Stimulated activated CD8-positive, alpha-beta memory T cell treated with anti-CD3 and anti-CD28 coated beads, Interleukin-2, amount 100 ng/mL, for 48 hours (primary cell): ENCODE measurements at regions not wholly inside any gene's neighbourhood (a gene's known extent, or its start where the extent isn't known, plus 50 kb on each side); places are given as distances from the start of the nearest gene placed in this dataset.
"Not testable (repeated sequence)": the region's sequence is repeated elsewhere in the genome, so short reads cannot be mapped to it uniquely, and the experiment has no call there.

Source experiments
- DNase-seq, 2 donors: peaks; one replicate each; pipeline ENCODE4 v3.0.0-alpha.2; 2020; ENCODE audit warnings: low read depth in 2 of 2

DNA sequence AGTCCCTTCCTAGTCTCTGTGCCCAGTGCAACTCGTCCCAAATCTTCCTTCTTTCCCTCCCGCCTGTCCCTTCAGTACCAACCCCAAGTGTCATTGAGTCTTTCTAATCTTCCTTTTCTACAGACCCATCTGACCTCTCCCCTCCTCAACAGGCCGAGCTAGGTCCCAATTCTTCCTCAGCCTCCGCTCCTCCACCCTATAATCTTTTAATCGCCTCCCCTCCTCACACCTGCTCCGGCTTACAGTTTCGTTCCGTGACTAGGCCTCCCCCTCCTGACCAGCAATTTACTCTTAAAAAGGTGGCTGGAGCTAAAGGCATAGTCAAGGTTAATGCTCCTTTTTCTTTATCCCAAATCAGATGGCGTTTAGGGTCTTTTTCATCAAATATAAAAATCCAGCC is 123.1 kb upstream of the MAP2 start:
- DNase-seq = not testable (repeated sequence)

DNA sequence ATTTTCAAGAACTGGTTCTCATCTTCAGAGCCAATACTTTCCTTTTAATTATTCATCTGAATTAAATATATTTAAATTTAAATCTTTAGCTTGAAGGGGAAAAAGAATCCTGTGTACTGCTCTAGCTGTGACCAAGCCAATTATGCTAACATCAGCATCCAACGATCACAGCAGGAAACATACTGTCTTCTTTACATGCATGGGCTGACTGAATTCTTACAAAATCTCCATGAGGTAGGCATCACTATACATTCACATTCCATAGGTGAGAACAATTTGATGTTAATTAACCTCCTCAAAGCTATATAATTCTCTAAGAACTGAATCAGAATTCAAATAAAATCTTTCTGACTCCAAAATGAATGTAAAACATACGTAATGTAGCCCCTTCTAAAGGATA is 118.8 kb upstream of the MAP2 start:
- DNase-seq = no peak

DNA sequence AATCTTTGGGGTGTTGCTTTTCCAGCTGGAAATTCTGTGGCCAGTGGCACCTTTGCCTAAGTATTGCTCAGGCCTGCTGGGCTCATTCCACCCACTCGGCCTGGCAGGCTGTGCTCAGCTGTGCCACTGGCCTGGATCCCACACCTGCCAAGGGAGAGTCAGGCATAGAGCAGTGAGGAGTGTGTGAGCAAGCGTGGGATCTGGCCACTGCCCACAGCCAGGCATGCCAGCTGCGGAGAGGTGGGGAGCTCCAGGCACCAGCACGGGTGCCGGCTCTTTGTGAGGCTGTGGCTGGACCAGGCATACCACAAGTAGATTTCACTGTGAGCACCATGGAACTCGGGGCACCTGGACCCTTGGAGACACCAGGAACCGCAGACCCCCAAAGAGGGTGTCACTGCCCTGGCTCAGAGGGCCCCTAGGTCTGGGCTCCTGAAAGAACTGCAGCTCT is 118.1 kb upstream of the MAP2 start:
- no peak for DNase-seq

DNA sequence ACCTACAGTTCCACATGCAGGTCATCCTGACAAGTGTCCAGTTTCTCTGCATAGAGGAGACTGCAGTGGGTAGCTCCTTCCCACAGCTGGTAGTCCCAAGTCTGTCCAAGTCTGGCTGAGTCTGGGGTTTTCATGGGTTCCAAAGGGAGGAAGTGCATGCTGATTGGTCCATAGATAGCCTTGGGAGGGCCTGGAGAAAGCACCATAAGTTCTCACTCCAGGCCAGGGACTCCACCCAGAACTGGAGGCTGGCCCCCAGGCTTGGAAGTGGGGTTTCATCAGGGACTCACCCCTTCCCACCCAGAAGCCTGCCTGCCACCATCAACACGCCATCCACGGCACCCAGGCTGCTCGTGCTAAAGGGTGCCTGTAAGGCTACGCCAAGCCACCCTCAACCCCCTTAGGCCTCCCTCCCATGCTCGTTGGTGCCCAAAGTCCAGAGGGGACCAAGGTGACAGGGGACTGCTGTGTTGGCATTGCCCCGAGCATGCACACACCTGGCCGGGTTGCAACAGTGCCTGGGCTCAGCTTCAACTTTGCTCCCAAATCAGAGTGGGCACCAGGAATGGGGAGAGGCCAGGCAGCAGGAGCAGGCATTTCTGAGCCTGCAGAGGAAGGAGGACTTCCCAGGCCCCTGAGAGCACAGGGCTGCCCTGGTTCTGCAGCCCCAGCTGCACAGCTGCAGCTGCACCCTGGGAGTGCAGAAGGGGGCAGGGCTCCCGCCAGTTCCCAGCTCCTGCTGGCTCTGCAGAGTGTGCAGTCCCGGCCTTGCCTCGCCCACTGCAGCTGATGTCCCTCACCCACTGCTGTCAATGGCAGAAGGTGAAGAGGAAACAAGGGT is 116.5 kb upstream of the MAP2 start:
- no peak for DNase-seq

DNA sequence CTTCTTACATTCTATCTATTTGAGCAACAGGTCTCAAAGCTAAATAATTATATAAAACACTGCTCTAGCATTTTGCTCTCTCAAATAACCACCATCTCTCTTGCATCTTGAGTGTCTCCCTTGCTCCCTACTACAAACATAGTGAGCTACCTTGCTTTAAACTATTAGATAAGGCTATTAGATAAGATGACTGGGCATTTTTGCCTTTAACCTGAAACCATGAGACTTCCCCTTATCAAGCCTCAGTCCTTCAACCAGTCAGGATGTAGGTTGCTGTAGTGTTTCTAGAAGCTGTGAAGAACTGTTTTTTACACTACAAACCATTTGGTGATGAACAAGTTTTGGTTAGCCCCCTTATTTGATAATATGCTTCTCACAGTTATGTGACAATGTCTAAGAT is 115.4 kb upstream of the MAP2 start:
- DNase-seq = no peak

DNA sequence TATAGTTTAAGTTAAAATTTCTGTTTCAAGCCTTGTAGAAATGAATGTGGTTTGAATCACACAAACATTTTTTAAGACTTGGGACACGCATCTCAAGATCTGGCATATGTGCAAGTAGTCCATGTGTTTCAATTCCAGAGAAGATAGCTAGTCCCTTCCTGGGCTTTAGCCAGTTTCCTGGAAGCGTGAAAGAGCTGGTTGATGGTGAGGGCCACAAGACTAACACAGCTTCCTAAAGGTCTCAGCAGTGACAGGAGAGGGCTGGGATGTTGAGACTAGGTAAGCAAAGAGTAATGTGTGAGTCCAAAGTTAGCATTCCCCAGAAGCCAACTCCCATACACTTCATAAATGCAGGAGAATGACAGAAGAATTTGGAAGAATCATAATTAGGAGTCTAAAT is 111.9 kb upstream of the MAP2 start:
- DNase-seq = no peak

DNA sequence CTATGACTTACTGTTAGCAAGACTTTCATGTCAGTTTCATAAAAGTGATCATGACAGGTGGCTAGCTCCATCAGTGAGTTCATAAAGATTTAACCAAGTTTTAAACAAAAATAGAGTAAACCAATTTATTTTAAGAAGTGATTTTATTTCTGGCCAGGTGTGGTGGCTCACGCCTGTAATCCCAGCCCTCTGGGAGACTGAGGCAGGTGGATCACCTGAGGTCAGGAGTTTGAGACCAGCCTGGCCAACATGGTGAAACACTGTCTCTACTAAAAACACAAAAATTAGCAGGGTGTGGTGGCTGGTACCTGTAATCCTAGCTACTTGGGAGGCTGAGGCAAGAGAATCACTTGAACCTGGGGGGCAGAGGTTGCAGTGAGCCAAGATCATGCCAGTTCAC is 111.4 kb upstream of the MAP2 start:
- not testable (repeated sequence) for DNase-seq

DNA sequence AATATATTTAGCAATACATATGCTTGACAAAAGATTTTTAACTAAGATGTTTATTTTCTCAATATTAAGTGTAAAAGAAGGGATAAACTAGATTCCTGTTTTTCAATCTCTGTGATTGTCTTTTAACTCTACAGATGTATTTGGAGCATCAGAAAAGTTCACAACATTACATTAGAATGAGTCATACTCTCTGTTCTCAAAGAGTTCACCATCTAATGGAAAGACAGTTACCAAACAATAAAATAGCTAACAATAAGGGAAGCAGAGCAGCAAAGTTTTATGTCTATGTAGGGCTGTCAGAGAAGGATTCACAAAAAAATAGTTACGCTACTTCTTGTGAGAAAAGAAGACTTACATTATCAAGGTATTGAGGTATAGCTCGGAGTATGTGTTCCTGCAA is 109.2 kb upstream of the MAP2 start:
- DNase-seq = no peak

DNA sequence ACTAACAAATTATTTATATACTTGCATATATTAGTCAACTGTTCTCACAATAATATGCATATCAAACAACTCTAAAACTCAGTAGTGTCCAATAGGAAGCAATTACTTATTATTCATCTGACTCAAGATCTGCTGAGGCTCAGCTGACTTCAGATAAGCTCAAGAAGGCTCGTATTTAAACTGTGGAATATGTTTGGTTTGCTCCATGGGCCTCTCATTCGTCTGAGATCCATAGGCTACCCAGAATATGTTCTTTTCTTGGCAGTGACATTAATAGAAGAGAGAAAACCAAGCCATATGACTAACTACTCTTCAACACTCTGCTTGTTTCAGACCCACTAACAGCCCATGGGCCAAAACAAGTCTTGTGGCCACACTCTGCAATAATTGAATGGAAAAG is 107.7 kb upstream of the MAP2 start:
- no peak for DNase-seq

DNA sequence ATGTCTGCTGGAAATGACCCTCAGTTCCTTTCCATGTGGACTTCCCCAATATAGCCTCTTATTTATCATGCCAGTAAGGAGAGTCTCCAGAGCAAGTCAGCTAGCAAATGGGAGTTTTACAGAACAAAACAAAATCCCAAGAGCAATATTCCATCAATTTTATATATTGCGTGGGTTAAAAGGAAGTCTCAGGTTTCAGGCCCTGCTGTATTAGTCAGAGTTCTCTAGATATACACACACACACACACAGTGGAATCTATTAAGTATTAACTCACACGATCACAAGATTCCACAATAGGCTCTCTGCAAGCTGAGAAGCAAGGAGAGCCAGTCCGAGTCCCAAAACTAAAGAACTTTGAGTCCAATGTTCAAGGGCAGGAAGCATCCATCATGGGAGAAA is 102.8 kb upstream of the MAP2 start:
- DNase-seq = no peak

DNA sequence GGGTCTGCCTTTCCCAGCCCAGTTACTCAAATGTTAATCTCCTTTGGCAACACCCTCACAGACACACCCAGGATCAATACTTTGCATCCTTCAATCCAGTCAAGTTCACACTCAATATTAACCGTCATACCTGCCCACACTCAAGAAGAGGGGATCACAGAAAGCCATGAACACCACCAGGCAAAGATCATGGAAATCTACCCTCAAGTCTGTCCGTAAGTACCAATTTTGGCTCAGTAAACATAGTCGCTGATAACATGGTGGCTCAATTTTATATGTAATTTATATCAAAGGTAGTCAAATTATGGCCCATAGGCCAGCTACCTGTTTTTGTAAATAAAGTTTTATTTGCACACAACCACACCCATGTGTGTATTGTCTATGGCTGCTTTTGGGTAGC is 102.3 kb upstream of the MAP2 start:
- DNase-seq = no peak

DNA sequence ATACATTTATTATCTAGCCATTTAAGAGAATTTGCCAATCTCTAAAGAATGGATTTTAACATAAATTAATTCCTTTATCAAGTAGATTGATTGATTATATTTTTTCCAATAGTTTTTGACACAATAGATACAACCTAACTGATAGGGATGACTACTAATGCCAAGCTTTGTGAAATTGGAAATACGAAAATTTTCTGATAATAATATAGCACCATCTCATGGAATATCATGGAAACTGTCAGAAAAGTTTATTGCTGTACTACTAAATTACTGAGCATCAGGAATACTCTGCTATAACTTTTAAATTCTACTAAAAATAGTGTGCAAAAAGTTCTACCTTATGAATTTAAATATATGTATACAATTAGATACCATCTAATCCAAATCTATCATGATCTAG is 101.8 kb upstream of the MAP2 start:
- no peak for DNase-seq

DNA sequence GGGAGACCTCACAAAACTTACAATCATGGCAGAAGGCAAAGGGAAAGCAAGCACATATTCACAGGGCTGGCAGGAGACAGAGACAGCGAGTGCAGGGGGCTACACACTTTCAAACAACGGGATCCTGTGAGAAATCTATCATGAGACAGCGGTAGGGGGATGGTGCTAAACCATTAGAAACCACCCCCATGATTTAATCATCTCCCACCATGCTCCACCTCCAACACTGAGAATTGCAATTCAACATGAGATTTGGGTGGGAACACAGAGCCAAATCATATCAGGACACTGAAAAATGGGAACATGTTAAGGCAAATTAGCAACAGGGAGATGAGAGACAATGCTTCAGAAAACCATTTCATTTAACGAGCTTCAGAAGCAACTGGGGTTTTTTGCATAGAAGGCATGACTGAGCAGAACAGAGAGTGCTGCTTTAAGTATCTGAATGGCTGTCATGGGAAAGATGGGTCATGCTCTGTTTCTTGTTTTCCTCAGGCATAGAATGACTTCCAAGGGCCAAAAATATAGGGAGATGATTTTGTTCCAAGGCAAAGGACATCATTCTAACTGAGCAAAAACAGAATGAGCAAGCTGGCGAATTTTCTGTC is 100.8 kb upstream of the MAP2 start:
- no peak for DNase-seq

DNA sequence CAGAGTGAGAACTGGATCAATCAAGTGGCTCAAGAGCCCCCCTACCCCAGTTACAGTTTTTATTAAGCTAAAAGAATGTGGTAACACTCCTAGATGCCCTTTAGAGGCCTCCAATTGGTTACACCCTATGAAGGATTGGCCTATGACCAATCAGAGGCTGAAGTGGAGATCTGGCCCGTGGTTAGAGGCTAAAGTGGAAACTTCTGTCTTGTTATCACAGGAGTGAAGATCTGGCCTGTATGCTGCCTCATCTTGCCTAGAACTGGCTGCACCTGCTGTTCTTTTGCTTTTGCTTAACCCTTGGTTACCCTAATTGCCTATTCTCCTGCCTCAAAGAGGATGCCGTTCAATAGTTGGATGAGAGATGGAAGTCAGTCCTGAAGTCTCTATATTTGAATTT is 100.1 kb upstream of the MAP2 start:
- DNase-seq = no peak

DNA sequence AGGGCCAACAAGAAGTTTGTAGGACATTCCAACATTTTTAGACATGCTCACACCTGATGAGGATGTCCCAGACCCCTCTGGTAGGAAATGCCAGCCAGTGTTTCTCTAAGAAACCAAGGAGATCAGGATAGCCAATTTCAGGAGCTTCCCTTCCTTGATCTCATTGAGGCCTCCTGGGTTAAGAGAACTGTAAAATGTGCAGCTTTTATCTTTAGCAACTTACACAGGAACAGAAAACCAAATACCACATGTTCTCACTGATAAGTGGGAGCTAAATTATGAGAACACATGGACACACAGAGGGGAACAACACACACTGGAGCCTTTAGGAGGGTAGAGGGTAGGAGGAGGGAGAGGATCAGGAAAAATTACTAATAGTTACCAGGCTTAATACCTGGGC is 99.6 kb upstream of the MAP2 start:
- no peak for DNase-seq

DNA sequence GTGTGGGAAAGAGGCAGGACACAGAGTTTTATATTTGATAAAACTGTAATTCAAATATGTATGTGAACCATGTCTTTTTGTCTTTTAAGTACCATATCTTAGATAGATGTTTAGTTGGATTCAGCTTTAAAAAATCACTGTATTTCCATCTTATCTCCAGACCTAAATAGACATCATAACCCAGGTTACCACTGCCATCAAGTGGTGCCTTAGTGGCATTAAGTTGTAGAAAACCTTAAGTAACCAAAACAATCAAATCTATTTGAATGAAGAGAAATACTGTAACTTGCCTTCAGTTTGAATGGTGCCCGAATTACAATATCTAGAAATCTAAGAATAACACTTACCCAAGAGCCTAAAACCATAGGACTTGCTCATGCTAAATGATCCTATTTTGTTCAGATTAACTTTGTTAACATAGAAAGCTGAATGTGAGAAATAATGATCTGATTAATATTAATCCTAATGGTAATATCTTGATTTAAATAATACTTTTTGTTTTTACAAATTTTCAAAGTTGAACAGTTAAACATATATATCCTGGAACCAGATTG is 92.5 kb upstream of the MAP2 start:
- no peak for DNase-seq

DNA sequence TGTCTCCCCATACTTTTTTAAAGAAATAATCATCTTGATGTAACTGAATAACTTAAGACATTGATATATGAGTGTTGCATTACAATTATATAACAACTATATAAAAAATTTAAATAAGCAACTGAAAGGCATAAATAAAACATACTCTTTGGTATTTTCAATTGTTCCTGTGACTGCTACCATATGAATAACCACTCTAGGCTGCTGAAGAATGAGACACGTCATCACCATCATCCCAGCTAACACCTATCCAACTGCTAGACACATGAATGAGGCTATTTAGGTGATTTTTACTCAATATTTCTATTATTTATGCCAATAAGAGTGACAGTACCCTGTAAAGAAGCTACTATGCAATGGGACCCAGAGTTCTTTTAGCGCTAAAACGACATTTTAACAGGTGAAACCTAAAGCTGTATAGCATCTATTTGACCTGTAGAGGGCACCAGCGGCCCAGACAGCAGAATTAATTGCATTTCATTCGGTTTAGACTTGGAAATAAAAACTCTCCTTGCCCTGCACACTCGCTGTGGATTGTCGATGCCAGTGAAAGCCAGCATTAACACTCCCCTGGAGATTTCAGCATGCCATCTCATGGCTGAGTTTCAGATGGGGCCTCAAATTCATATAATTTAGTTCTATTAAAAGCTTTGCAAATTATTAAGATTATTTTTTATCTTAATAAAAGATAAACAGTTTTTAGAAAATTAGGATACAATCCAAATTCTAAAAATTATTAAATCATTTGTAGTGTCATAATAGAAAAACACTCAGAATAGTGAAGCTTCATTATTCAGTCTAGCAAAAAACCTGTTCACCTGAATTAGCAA is 89.4 kb upstream of the MAP2 start:
- DNase-seq = peak in 1 of 2 donors; percentile 2

DNA sequence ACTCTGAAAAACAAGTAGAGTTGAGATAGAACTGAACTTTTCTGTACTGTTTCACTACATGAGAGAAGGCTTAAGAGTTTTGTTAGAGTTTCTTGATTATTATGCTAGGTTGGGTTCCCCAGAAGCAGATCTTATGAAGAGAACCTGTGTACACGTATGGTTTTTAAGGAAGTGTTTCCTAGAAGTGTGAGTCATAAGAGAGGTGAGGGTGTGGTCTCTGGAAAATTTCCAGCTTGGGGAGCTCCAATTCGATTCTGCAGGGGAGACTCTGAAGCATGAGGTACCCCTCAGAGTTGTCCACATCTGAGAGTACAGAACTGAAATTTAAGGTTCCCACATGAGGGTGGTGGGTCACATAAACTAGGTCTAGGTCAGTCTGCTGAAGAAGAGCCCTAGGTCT is 83.3 kb upstream of the MAP2 start:
- DNase-seq = no peak

DNA sequence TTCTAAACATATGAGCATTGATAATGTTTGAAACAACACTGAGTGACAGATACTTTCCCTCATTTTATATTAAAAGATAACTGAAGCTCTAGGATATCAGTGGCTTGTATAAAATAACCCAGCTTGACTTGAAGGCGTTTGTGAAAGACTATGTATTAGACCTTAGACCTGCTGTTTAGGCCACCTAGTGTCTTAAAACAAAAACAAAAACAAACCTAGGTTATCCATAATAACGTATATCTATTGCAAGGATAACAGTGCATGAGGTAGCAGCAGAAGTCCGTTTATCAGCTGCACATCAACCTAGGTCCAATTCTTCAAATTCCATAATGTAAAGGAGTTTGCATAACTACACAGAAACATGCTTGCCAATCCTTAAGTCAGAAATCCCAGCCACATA is 79.5 kb upstream of the MAP2 start:
- DNase-seq = no peak

DNA sequence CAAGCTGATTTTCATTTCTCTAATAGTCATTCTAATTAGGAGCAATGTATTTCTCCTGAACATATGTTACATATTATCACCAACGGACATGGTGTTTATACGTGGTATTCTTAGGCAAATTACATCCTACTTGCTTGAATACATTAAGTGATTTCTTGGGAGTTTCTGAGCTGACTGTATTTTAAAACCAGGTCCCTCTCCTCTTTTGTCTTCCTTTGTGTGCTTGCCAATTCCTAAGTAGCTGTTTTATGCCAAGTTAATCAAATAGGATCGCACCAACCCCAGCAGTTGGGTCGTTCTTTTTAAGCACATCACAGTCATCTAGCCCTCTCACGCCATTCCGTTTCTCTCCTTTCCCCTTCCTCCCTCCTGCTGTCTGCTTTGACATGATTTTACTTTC is 75.4 kb upstream of the MAP2 start:
- DNase-seq = no peak

DNA sequence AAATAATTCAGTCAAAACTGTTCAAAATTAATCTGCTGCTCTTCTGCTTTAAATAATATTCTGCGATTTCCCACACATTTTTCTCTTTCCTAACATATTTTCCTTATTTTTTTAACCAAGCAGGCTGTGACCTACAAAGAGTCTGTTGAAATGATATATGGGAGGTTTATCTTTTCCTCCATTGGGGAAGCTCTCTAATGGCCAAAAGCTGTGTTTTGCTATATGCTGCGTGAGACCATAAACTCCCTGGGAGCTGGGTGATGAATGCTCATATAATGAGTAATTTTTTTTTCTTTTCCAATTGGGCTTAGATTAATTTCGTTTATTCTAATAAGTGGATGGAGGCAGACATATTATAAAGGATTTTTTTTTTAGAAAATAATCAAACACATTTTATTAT is 72.2 kb upstream of the MAP2 start:
- no peak for DNase-seq

DNA sequence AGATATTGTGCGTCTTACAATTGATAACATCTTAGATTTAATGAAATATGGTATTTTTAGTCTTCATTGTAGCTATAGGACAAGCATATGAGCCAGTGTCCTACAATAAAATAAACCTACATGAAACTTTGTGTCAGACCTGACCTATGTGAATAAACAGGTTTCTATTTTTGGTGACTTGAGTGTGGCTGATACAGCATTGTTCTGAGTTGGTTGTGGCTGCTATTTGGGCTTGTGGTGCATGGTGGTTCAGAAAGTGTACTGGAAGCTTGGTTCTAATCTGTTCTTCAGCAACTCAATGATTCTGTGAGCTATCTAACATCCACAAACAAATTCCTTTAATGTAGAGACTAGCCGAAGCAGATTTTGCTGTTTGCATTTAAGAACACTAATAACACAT is 64.9 kb upstream of the MAP2 start:
- DNase-seq = no peak
